HG03108 (cell line): ENCODE measurements at regions not wholly inside any gene's neighbourhood (a gene's known extent, or its start where the extent isn't known, plus 50 kb on each side); places are given as distances from the start of the nearest gene placed in this dataset.
"Not testable (repeated sequence)": the region's sequence is repeated elsewhere in the genome, so short reads cannot be mapped to it uniquely, and the experiment has no call there.

Experiments used
- ATAC-seq: cut with Tn5 transposase; IDR thresholded peaks from one replicate; pipeline ENCODE4 v1.9.1; 2021; ENCODE audit warnings: moderate library complexity; ENCODE audit not compliant: unreplicated experiment

- ATAC-seq: no peak
Measured at GRCh38 chr2:8606649-8607550, 75.0 kb upstream of the ID2 start.

- ATAC-seq: no peak
Measured at GRCh38 chr2:8607606-8608005, 74.2 kb upstream of the ID2 start.

- no peak for ATAC-seq
Measured at GRCh38 chr2:8608411-8608954, 73.4 kb upstream of the ID2 start.

GRCh38 chr2:8609357-8609811 is 72.5 kb upstream of the ID2 start:
- no peak for ATAC-seq

- ATAC-seq: not testable (repeated sequence)
Measured at GRCh38 chr2:8610775-8611174, 71.1 kb upstream of the ID2 start.

GRCh38 chr2:8611246-8611645 is 70.6 kb upstream of the ID2 start:
- no peak for ATAC-seq

- no peak for ATAC-seq
Measured at GRCh38 chr2:8611700-8612099, 70.2 kb upstream of the ID2 start.

GRCh38 chr2:8612734-8613179 is 69.1 kb upstream of the ID2 start:
- no peak for ATAC-seq

- ATAC-seq: not testable (repeated sequence)
Measured at GRCh38 chr2:8613207-8613999, 68.5 kb upstream of the ID2 start.

- no peak for ATAC-seq
Measured at GRCh38 chr2:8614646-8615045, 67.2 kb upstream of the ID2 start.

- ATAC-seq: no peak
Measured at GRCh38 chr2:8615252-8615575, 66.6 kb upstream of the ID2 start.

GRCh38 chr2:8615576-8616281 is 66.1 kb upstream of the ID2 start:
- no peak for ATAC-seq

GRCh38 chr2:8617048-8617447 is 64.8 kb upstream of the ID2 start:
- no peak for ATAC-seq

GRCh38 chr2:8617590-8617989 is 64.3 kb upstream of the ID2 start:
- ATAC-seq: no peak

- no peak for ATAC-seq
Measured at GRCh38 chr2:8619071-8619470, 62.8 kb upstream of the ID2 start.

GRCh38 chr2:8620611-8621382 is 61.1 kb upstream of the ID2 start:
- no peak for ATAC-seq

GRCh38 chr2:8622199-8622911 is 59.5 kb upstream of the ID2 start:
- ATAC-seq: no peak

GRCh38 chr2:8622924-8623465 is 58.9 kb upstream of the ID2 start:
- no peak for ATAC-seq

GRCh38 chr2:8623576-8623957 is 58.3 kb upstream of the ID2 start:
- no peak for ATAC-seq
